GM23338 (cell line): ENCODE measurements at regions not wholly inside any gene's neighbourhood (a gene's known extent, or its start where the extent isn't known, plus 50 kb on each side); places are given as distances from the start of the nearest gene placed in this dataset.

ENCODE experiments used
- CTCF ChIP-seq, 2 experiments: fragments of 200-600 bp in 1 of 2; sonication (generic) in 1 of 2; conservative IDR thresholded peaks; 2 replicates each; pipeline versions ENCODE4 v1.5.1 to v1.6.1; 2016 to 2017; ENCODE audit warnings: antibody characterized with exemption in 2 of 2, low read depth in 2 of 2, mild to moderate bottlenecking in 2 of 2, moderate library complexity in 1 of 2
- REST ChIP-seq: IDR thresholded peaks from one replicate; pipeline ENCODE4 v1.6.1; 2018; ENCODE audit warnings: antibody characterized with exemption; ENCODE audit not compliant: unreplicated experiment

GRCh38 chr13:95418946-95419345 lies 117.7 kb upstream of the ABCC4 start:
- TF ChIP-seq CTCF (conservative IDR thresholded peaks at IDR 0.05; ENCODE audit: low read depth in 2 of 2): no peak
- TF ChIP-seq REST: no peak
